HT-29 (cell line): ENCODE measurements at regions not wholly inside any gene's neighbourhood (a gene's known extent, or its start where the extent isn't known, plus 50 kb on each side); places are given as distances from the start of the nearest gene placed in this dataset.

ENCODE experiments used
- DNase-seq: peaks from one replicate; pipeline ENCODE4 v3.0.0-alpha.2; 2015; ENCODE audit warnings: low spot score

GRCh38 chr3:150096700-150097587, 126.2 kb upstream of the PFN2 start:
- no peak for DNase-seq

GRCh38 chr3:150094150-150094933, 123.6 kb upstream of the PFN2 start:
- peak; percentile 63 for DNase-seq

- no peak for DNase-seq
Observed at GRCh38 chr3:150091626-150092025, 120.9 kb upstream of the PFN2 start.

- DNase-seq = no peak
Observed at GRCh38 chr3:150090877-150091276, 120.2 kb upstream of the PFN2 start.

GRCh38 chr3:150090006-150090405, 119.3 kb upstream of the PFN2 start:
- DNase-seq = no peak

GRCh38 chr3:150084128-150084527, 113.4 kb upstream of the PFN2 start:
- no peak for DNase-seq

GRCh38 chr3:150083655-150084042, 113.0 kb upstream of the PFN2 start:
- DNase-seq = no peak

- no peak for DNase-seq
Observed at GRCh38 chr3:150082898-150083654, 112.4 kb upstream of the PFN2 start.

GRCh38 chr3:150081084-150081483, 110.4 kb upstream of the PFN2 start:
- DNase-seq = no peak

- no peak for DNase-seq
Observed at GRCh38 chr3:150080058-150080730, 109.5 kb upstream of the PFN2 start.

- peak; percentile 41 for DNase-seq
Observed at GRCh38 chr3:150079029-150079739, 108.5 kb upstream of the PFN2 start.

GRCh38 chr3:150077581-150078247, 107.0 kb upstream of the PFN2 start:
- DNase-seq = peak; percentile 17

GRCh38 chr3:150077107-150077506, 106.4 kb upstream of the PFN2 start:
- no peak for DNase-seq

GRCh38 chr3:150076443-150076842, 105.7 kb upstream of the PFN2 start:
- DNase-seq = no peak

- no peak for DNase-seq
Observed at GRCh38 chr3:150075417-150075865, 104.7 kb upstream of the PFN2 start.

- DNase-seq = no peak
Observed at GRCh38 chr3:150074697-150075416, 104.2 kb upstream of the PFN2 start.

GRCh38 chr3:150074277-150074676, 103.6 kb upstream of the PFN2 start:
- no peak for DNase-seq

GRCh38 chr3:150073513-150073912, 102.8 kb upstream of the PFN2 start:
- no peak for DNase-seq

- DNase-seq = no peak
Observed at GRCh38 chr3:150073031-150073430, 102.3 kb upstream of the PFN2 start.
